Neural progenitor cell (in vitro differentiated cells): ENCODE measurements at regions not wholly inside any gene's neighbourhood (a gene's known extent, or its start where the extent isn't known, plus 50 kb on each side); places are given as distances from the start of the nearest gene placed in this dataset.

Experiments
- DNase-seq: peaks from one replicate; pipeline ENCODE4 v3.0.0-alpha.2; 2016; ENCODE audit warnings: low spot score
- H2AFZ ChIP-seq: fragments of 200-600 bp; sonication (generic); replicated peaks from 2 replicates; pipeline ENCODE4 v1.6.1; 2016; ENCODE audit warnings: antibody characterized with exemption
- H3F3A ChIP-seq: fragments of 200-600 bp; sonication (generic); 2 replicates; pipeline ENCODE4 v1.6.1; 2016; ENCODE audit warnings: antibody characterized with exemption, low read depth
- H3K27ac ChIP-seq: fragments of 200-600 bp; sonication (generic); 2 replicates; pipeline ENCODE4 v1.5.1; 2016; ENCODE audit warnings: mild to moderate bottlenecking
- H3K27me3 ChIP-seq: fragments of 200-600 bp; sonication (generic); 2 replicates; pipeline ENCODE4 v1.6.1; 2016; ENCODE audit warnings: mild to moderate bottlenecking, moderate library complexity
- H3K36me3 ChIP-seq: fragments of 200-600 bp; sonication (generic); 2 replicates; pipeline ENCODE4 v1.5.1; 2016
- H3K4me1 ChIP-seq: fragments of 200-600 bp; sonication (generic); 2 replicates; pipeline ENCODE4 v1.6.1; 2016; ENCODE audit warnings: mixed run types
- H3K4me2 ChIP-seq: fragments of 200-600 bp; sonication (generic); 2 replicates; pipeline ENCODE4 v1.6.1; 2016
- H3K4me3 ChIP-seq: fragments of 200-600 bp; sonication (generic); 2 replicates; pipeline ENCODE4 v1.5.1; 2016
- H3K79me2 ChIP-seq: fragments of 200-600 bp; sonication (generic); 2 replicates; pipeline ENCODE4 v1.6.1; 2016; ENCODE audit warnings: low read depth
- H3K9ac ChIP-seq: fragments of 200-600 bp; sonication (generic); 2 replicates; pipeline ENCODE4 v1.6.1; 2016
- H3K9me3 ChIP-seq: fragments of 200-600 bp; sonication (generic); 2 replicates; pipeline ENCODE4 v1.5.1; 2016; ENCODE audit warnings: low read depth
- H4K20me1 ChIP-seq: fragments of 200-600 bp; sonication (generic); 2 replicates; pipeline ENCODE4 v1.6.1; 2016; ENCODE audit warnings: low read depth
- H3K27ac Mint-ChIP-seq: 3 replicates; pipeline ENCODE4 v1.8.0; 2021; ENCODE audit warnings: mixed read lengths
- H3K27me3 Mint-ChIP-seq: 2 replicates; pipeline ENCODE4 v1.8.0; 2022; ENCODE audit warnings: low read depth, mild to moderate bottlenecking, inconsistent platforms, moderate library complexity, mixed read lengths; ENCODE audit not compliant: insufficient read depth
- H3K36me3 Mint-ChIP-seq: 3 replicates; pipeline ENCODE4 v1.8.0; 2021; ENCODE audit warnings: mixed read lengths
- H3K4me1 Mint-ChIP-seq: 3 replicates; pipeline ENCODE4 v1.8.0; 2021; ENCODE audit warnings: mixed read lengths
- H3K4me3 Mint-ChIP-seq: 3 replicates; pipeline ENCODE4 v1.8.0; 2021; ENCODE audit warnings: mild to moderate bottlenecking, moderate library complexity, mixed read lengths
- H3K9me3 Mint-ChIP-seq: 3 replicates; pipeline ENCODE4 v1.8.0; 2020; ENCODE audit warnings: mixed read lengths
- EZH2 ChIP-seq: fragments of 200-600 bp; sonication (generic); IDR thresholded peaks from 2 replicates; pipeline ENCODE4 v1.6.1; 2017; ENCODE audit warnings: antibody characterized with exemption, mild to moderate bottlenecking, moderate library complexity
- EZH2phosphoT487 ChIP-seq: fragments of 200-600 bp; sonication (generic); IDR thresholded peaks from 2 replicates; pipeline ENCODE4 v1.6.1; 2017; ENCODE audit warnings: antibody characterized with exemption
- TF ChIP-seq, protein P1 (sequence below): fragments of 200-600 bp; sonication (generic); IDR thresholded peaks from 2 replicates; pipeline ENCODE4 v1.5.1; 2017; ENCODE audit warnings: antibody characterized with exemption, mild to moderate bottlenecking

DNA sequence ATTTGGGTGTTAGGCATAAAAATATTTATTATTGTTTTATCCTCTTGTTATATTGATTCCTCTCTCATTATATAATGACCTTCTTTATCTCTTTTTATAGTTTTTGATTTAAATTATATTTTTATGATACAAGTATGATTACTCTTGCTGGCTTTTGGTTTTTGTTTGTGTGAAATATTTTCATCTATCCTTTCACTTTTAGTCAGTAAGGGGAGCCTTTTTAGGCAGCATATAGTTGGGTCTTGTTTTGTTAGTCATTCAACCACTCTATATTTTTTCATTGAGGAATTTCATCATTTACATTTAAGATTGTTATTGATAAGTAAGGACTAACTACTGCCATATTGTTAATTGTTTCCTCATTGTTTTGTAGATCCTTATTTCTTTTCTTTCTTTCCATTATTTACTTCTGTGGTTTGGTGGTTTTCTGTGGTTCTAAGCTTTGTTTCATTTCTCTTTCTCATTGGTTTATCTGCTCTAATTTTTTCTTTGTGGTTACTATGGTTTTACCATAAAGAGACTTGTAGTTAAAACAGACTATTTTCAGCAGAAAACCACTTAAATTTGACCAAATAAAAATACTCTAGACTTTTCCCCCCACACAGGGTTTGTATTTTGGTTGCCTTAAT is 593.1 kb downstream of the NUF2 start:
- no peak overlapping the region for H3K4me3 ChIP-seq
- Mint-ChIP-seq H3K27ac (no peak overlapping the region), H3K27me3 (no peaks in the 10 kb centered on the region), H3K9me3 (no peaks in the 10 kb centered on the region), H3K4me1 (no peaks in the 10 kb centered on the region), H3K4me3 (no peak overlapping the region), H3K36me3 (no peaks in the 10 kb centered on the region)
- no peaks in the 10 kb centered on the region for H3F3A ChIP-seq
- H3K9me3 ChIP-seq, result no peaks in the 10 kb centered on the region
- no peak for TF ChIP-seq EZH2phosphoT487
- TF ChIP-seq, protein P1, sequence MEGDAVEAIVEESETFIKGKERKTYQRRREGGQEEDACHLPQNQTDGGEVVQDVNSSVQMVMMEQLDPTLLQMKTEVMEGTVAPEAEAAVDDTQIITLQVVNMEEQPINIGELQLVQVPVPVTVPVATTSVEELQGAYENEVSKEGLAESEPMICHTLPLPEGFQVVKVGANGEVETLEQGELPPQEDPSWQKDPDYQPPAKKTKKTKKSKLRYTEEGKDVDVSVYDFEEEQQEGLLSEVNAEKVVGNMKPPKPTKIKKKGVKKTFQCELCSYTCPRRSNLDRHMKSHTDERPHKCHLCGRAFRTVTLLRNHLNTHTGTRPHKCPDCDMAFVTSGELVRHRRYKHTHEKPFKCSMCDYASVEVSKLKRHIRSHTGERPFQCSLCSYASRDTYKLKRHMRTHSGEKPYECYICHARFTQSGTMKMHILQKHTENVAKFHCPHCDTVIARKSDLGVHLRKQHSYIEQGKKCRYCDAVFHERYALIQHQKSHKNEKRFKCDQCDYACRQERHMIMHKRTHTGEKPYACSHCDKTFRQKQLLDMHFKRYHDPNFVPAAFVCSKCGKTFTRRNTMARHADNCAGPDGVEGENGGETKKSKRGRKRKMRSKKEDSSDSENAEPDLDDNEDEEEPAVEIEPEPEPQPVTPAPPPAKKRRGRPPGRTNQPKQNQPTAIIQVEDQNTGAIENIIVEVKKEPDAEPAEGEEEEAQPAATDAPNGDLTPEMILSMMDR, result no peak
- TF ChIP-seq EZH2, result no peak
- H3K9ac ChIP-seq, result no peak overlapping the region
- no peaks in the 10 kb centered on the region for H4K20me1 ChIP-seq
- H3K4me1 ChIP-seq, result no peaks in the 10 kb centered on the region
- H3K27me3 ChIP-seq, result no peaks in the 10 kb centered on the region
- H3K36me3 ChIP-seq, result no peaks in the 10 kb centered on the region
- no peak overlapping the region for H3K27ac ChIP-seq
- DNase-seq, result no peak
- H3K4me2 ChIP-seq, result no peak overlapping the region
- H3K79me2 ChIP-seq, result no peaks in the 10 kb centered on the region
- no peak overlapping the region for H2AFZ ChIP-seq

DNA sequence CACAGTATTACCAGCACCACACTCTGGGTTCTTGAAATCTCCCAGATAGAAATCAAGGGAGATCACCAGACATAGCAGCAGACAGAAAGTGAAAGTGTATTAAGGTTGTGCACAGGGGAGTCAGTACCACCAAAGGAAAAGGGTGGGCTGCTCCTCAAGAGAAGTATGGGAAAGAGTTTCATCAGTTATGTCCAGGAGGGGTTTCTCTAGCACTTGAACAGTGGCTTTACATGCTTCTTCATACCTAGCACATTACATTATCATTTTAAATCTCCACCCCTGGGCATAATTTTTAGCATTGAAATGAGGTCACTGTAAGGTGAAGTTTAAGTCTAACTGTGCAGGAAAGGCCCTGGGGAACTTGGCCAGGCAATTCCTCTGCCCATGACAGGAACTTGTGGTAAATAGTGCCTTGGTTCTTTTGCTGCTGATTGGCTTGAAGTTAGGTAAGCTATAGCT is 601.0 kb downstream of the NUF2 start:
- no peak for DNase-seq
- no peaks in the 10 kb centered on the region for H3K27me3 Mint-ChIP-seq
- no peaks in the 10 kb centered on the region for H3K36me3 ChIP-seq
- no peak overlapping the region for H3K4me3 Mint-ChIP-seq
- H3K9me3 Mint-ChIP-seq, result no peaks in the 10 kb centered on the region
- H3K27ac ChIP-seq, result no peak overlapping the region
- H3K4me2 ChIP-seq, result no peak overlapping the region
- H4K20me1 ChIP-seq, result no peaks in the 10 kb centered on the region
- no peaks in the 10 kb centered on the region for H3K27me3 ChIP-seq
- H3K4me1 ChIP-seq, result no peaks in the 10 kb centered on the region
- H3K4me1 Mint-ChIP-seq, result peaks cover 4% of the 10 kb centered on the region
- H3K79me2 ChIP-seq, result no peaks in the 10 kb centered on the region
- no peaks in the 10 kb centered on the region for H3F3A ChIP-seq
- H3K9me3 ChIP-seq, result no peaks in the 10 kb centered on the region
- H3K36me3 Mint-ChIP-seq, result no peaks in the 10 kb centered on the region
- no peak for TF ChIP-seq EZH2phosphoT487
- TF ChIP-seq EZH2, result no peak
- TF ChIP-seq, protein P1, result no peak
- no peak overlapping the region for H2AFZ ChIP-seq
- H3K9ac ChIP-seq, result no peak overlapping the region
- H3K4me3 ChIP-seq, result no peak overlapping the region
- H3K27ac Mint-ChIP-seq, result no peak overlapping the region

DNA sequence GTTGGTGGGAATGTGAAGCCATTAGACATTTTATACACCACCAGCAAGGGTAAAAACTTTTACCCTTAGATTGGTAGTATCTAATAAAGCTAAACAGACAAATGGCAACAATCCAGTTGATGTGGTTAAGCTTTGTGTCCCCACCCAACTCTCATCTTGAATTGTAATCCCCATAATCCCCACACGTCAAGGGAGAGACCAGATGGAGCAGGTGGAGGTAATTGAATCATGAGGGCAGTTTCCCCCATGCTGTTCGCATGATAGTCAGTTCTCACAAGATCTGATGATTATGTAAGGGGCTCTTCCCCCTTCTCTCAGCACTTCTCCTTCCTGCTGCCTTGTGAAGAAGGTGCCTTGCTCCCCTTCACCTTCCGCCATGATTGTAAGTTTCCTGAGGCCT is 602.3 kb downstream of the NUF2 start:
- Histone ChIP-seq H3K4me2 (no peak overlapping the region), H2AFZ (no peak overlapping the region), H3K9me3 (no peaks in the 10 kb centered on the region), H3K79me2 (no peaks in the 10 kb centered on the region), H3K27ac (no peak overlapping the region), H3F3A (no peaks in the 10 kb centered on the region), H3K27me3 (no peaks in the 10 kb centered on the region), H3K9ac (no peak overlapping the region), H3K36me3 (no peaks in the 10 kb centered on the region), H4K20me1 (no peaks in the 10 kb centered on the region), H3K4me1 (no peaks in the 10 kb centered on the region), H3K4me3 (no peak overlapping the region)
- DNase-seq, result no peak
- no peak overlapping the region for H3K27ac Mint-ChIP-seq
- no peak overlapping the region for H3K4me3 Mint-ChIP-seq
- H3K36me3 Mint-ChIP-seq, result no peaks in the 10 kb centered on the region
- H3K27me3 Mint-ChIP-seq, result no peaks in the 10 kb centered on the region
- H3K4me1 Mint-ChIP-seq, result peaks cover 14% of the 10 kb centered on the region
- TF ChIP-seq EZH2phosphoT487 (no peak), EZH2 (no peak)
- TF ChIP-seq, protein P1, result no peak
- H3K9me3 Mint-ChIP-seq, result no peaks in the 10 kb centered on the region
